ENCODE measurements at regions not wholly inside any gene's neighbourhood (a gene's known extent, or its start where the extent isn't known, plus 50 kb on each side); places are given as distances from the start of the nearest gene placed in this dataset.

DNA sequence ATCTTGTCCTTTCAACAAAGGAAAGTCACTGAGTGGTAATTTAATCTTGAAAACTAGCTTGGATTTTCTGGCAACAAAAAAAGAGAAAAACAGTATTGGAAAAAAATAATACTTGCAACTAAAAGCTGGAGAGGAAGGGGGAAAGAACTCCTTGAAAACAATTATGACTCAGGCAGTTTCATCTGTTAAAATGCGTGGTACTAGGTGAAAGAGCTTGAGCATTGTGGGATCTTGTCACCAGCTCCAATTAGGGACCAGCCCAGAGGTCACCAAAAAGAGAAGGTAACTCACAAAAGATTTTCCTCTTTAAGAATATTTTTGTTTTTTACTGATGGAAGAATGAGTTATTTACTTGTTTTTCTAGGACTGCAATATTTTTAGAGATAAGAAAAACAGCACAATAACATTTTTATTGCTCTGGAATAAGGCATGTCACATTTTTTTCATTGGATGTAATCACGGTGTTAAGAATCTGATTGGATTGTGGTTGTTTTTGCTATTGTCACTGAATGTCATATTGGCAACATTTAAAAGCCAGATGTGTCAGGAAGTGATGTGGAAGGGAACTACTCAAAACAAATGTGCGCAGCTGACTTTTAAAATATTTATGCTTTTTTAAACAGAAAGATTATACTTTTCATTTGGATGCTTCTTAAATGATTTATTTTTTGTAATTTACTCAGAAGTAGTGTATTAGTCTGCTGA, 78.5 kb upstream of the ADAMTS5 start:
- Histone ChIP-seq H3K4me1 (ENCODE audit: control insufficient read depth in 1 of 2, low read depth in 2 of 2) (no peaks in the 10 kb centered on the region), H3K36me3 (no peaks in the 10 kb centered on the region), H3K27ac (no peak overlapping the region), H3K4me3 (no peak overlapping the region), H3K9me3 (no peaks in the 10 kb centered on the region), H3K27me3 (replicated peaks; ENCODE audit: insufficient read depth) (no peaks in the 10 kb centered on the region)
- TF ChIP-seq, protein P1, sequence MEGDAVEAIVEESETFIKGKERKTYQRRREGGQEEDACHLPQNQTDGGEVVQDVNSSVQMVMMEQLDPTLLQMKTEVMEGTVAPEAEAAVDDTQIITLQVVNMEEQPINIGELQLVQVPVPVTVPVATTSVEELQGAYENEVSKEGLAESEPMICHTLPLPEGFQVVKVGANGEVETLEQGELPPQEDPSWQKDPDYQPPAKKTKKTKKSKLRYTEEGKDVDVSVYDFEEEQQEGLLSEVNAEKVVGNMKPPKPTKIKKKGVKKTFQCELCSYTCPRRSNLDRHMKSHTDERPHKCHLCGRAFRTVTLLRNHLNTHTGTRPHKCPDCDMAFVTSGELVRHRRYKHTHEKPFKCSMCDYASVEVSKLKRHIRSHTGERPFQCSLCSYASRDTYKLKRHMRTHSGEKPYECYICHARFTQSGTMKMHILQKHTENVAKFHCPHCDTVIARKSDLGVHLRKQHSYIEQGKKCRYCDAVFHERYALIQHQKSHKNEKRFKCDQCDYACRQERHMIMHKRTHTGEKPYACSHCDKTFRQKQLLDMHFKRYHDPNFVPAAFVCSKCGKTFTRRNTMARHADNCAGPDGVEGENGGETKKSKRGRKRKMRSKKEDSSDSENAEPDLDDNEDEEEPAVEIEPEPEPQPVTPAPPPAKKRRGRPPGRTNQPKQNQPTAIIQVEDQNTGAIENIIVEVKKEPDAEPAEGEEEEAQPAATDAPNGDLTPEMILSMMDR (IDR thresholded peaks at IDR 0.05): no peak
- ATAC-seq (ENCODE audit: insufficient number of reproducible peaks, low FRiP score, low read depth) (no peak), DNase-seq (ENCODE audit: low spot score) (no peak)

DNA sequence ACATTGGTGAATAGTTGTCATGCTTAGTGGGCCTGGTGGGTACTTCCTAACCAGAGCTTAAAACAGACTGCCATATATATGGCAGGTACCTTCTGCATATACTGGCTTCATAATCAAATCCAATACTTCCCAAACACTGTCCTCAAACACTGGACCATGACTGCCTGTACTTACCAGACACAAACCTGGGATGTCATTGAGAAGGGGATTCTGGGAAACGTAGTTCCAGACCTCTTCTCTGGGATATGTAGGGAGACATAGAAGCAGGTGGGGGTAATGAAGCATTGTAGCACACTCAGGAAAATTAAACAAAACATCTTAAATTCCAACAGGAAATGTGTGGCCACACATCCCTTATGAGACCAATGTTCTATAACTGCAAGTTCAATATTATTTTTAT, 76.5 kb upstream of the ADAMTS5 start:
- H3K36me3 ChIP-seq: no peaks in the 10 kb centered on the region
- ATAC-seq (ENCODE audit: insufficient number of reproducible peaks, low FRiP score, low read depth): no peak
- H3K9me3 ChIP-seq: no peaks in the 10 kb centered on the region
- no peak overlapping the region for H3K27ac ChIP-seq
- H3K4me1 ChIP-seq (ENCODE audit: control insufficient read depth in 1 of 2, low read depth in 2 of 2): no peaks in the 10 kb centered on the region
- no peaks in the 10 kb centered on the region for H3K27me3 ChIP-seq (replicated peaks; ENCODE audit: insufficient read depth)
- H3K4me3 ChIP-seq: no peak overlapping the region
- no peak for DNase-seq (ENCODE audit: low spot score)
- TF ChIP-seq, protein P1 (IDR thresholded peaks at IDR 0.05): no peak

DNA sequence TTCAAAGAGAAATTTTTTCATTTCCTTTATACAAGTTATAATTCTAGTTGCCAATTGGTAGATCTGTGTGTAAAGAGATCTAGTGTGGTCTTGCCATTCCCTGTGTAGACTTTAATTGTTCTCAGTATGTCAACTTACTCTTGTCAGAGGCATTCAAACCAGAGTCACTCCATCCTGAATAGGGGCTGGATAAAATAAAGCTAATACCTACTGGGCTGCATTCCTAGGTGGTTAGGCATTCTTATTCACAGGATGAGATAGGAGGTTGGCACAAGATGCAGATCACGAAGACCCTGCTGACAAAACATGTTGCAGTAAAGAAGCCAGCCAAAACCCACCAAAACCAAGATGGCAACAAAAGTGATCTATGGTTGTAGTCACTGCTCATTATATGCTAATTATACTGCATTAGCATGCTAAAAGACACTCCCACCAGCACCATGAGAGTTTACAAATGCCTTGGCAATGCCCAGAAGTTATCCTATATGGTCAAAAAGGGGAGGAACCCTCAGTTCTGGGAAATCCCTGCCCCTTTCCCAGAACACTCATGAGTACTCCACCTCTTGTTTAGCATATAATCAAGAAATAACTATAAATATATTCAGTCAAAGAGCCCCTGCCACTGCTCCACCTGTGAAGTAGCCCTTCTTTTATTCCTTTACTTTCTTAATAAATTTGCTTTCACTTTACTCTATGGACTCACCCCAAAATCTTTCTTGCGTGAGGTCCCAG, 74.0 kb upstream of the ADAMTS5 start:
- Histone ChIP-seq H3K27ac (no peak overlapping the region), H3K27me3 (replicated peaks; ENCODE audit: insufficient read depth) (no peaks in the 10 kb centered on the region), H3K4me3 (no peak overlapping the region), H3K36me3 (no peaks in the 10 kb centered on the region), H3K4me1 (ENCODE audit: control insufficient read depth in 1 of 2, low read depth in 2 of 2) (no peaks in the 10 kb centered on the region), H3K9me3 (no peaks in the 10 kb centered on the region)
- no peak for DNase-seq (ENCODE audit: low spot score)
- ATAC-seq (ENCODE audit: insufficient number of reproducible peaks, low FRiP score, low read depth): no peak
- TF ChIP-seq, protein P1 (IDR thresholded peaks at IDR 0.05): no peak

DNA sequence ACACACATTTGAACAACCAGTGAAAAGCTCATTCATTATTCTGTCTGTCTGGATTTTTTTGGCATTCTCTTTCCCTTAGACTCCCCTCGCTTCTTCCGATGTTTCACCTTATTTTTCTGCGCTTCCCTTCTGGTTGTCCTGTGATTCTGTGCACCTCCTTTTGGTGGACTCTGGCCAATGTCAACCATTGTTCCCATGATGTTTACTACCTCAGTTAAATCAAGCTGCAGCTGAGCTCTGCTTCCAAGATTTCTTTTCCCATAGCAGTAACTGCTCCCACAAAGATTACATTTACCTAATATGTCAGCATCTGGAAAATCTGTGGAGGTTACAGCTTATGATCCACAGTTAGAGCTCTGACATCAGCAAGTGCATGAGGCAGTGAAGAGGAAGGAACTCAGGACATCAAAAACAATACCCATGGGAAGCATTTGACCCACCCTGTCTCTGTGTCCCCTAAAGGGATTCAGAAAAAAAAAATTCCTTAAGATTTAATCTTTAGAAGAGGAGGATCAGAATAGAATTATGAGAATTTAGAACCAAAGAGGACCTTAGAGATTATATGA, 69.9 kb upstream of the ADAMTS5 start:
- TF ChIP-seq, protein P1 (IDR thresholded peaks at IDR 0.05): no peak

DNA sequence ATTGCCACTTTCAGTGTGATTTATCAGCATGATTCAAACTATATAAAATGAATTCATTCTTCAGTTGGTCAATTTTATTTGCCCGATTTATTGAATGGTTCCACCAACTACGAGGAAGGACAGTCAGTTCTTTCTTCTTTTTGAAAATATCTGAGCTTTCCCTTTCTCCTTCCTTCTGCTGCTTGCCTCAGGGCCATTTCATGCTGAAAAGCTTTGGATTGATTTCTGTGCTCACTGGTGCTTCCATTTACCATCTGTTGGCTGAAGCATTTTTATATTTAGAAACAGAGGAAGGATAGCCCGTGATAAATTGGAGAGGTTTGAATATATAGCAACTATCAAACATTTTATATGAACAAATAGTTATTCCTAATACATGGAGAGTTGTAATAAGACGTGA, 68.9 kb upstream of the ADAMTS5 start:
- TF ChIP-seq, protein P1 (IDR thresholded peaks at IDR 0.05): no peak
- Histone ChIP-seq H3K36me3 (no peaks in the 10 kb centered on the region), H3K9me3 (no peaks in the 10 kb centered on the region), H3K4me1 (ENCODE audit: control insufficient read depth in 1 of 2, low read depth in 2 of 2) (no peaks in the 10 kb centered on the region), H3K27me3 (replicated peaks; ENCODE audit: insufficient read depth) (no peaks in the 10 kb centered on the region), H3K27ac (no peak overlapping the region), H3K4me3 (no peak overlapping the region)
- DNase-seq (ENCODE audit: low spot score): no peak
- ATAC-seq (ENCODE audit: insufficient number of reproducible peaks, low FRiP score, low read depth): no peak

More for the DNA sequence above, 69.9 kb upstream of the ADAMTS5 start:
- Histone ChIP-seq H3K4me3 (no peak overlapping the region), H3K9me3 (no peaks in the 10 kb centered on the region), H3K27ac (no peak overlapping the region), H3K4me1 (ENCODE audit: control insufficient read depth in 1 of 2, low read depth in 2 of 2) (no peaks in the 10 kb centered on the region), H3K27me3 (replicated peaks; ENCODE audit: insufficient read depth) (no peaks in the 10 kb centered on the region), H3K36me3 (no peaks in the 10 kb centered on the region)
- no peak for DNase-seq (ENCODE audit: low spot score)
- ATAC-seq (ENCODE audit: insufficient number of reproducible peaks, low FRiP score, low read depth): no peak

Data from thoracic aorta (tissue), 2 donors.